ENCODE measurements at regions not wholly inside any gene's neighbourhood (a gene's known extent, or its start where the extent isn't known, plus 50 kb on each side); places are given as distances from the start of the nearest gene placed in this dataset.

GRCh38 chr3:66136597-66136996 lies 84.2 kb upstream of the SLC25A26 start:
- ATAC-seq (no peak), DNase-seq (no peak)
- intact Hi-C loops (cut with DNase I) = loop anchor here in 1 of 2 donors (10.0 kb wide), 1 partner anchor 82 kb away; no protein-coding TSS in a partner anchor

GRCh38 chr3:66133853-66134445 lies 86.9 kb upstream of the SLC25A26 start:
- DNase-seq (no peak), ATAC-seq (no peak)
- intact Hi-C loops (cut with DNase I) = loop anchor here in 1 of 2 donors (10.0 kb wide), 1 partner anchor 79 kb away; no protein-coding TSS in a partner anchor

GRCh38 chr3:66133050-66133757 lies 87.6 kb upstream of the SLC25A26 start:
- ATAC-seq (no peak), DNase-seq (no peak)
- intact Hi-C loops (cut with DNase I) = loop anchor here in 1 of 2 donors (10.0 kb wide), 1 partner anchor 78 kb away; no protein-coding TSS in a partner anchor

GRCh38 chr3:66128623-66129022 lies 89.9 kb upstream of the MAGI1 start:
- no peak for DNase-seq
- intact Hi-C loops (cut with DNase I) = no loop called here
- ATAC-seq = no peak

GRCh38 chr3:66121318-66121717 lies 82.6 kb upstream of the MAGI1 start:
- DNase-seq (no peak), ATAC-seq (no peak)
- intact Hi-C loops (cut with DNase I) = no loop called here

GRCh38 chr3:66115858-66116654 lies 77.3 kb upstream of the MAGI1 start:
- intact Hi-C loops (cut with DNase I) = loop anchor here in 1 of 2 donors (10.0 kb wide), 1 partner anchor 71 kb away; no protein-coding TSS in a partner anchor
- peak; percentile 89 to 91 for ATAC-seq
- DNase-seq = peak; percentile 46

GRCh38 chr3:66113542-66113941 lies 74.8 kb upstream of the MAGI1 start:
- intact Hi-C loops (cut with DNase I) = loop anchor here in 1 of 2 donors (10.0 kb wide), 1 partner anchor 69 kb away; no protein-coding TSS in a partner anchor
- DNase-seq (no peak), ATAC-seq (no peak)

- ATAC-seq (peak in 1 of 2 donors; percentile 26), DNase-seq (no peak)
- intact Hi-C loops (cut with DNase I) = loop anchor here in 1 of 2 donors (10.0 kb wide), 1 partner anchor 66 kb away; no protein-coding TSS in a partner anchor
These were observed 72.1 kb upstream of the MAGI1 start for GRCh38 chr3:66110840-66111239.

- DNase-seq (no peak), ATAC-seq (no peak)
- intact Hi-C loops (cut with DNase I) = no loop called here
These were observed 69.1 kb upstream of the MAGI1 start for GRCh38 chr3:66107855-66108254.

GRCh38 chr3:66106788-66107187 lies 68.1 kb upstream of the MAGI1 start:
- ATAC-seq (no peak), DNase-seq (no peak)
- intact Hi-C loops (cut with DNase I) = no loop called here

GRCh38 chr3:66104535-66104934 lies 65.8 kb upstream of the MAGI1 start:
- intact Hi-C loops (cut with DNase I) = no loop called here
- no peak for ATAC-seq

GRCh38 chr3:66103729-66104128 lies 65.0 kb upstream of the MAGI1 start:
- ATAC-seq = no peak
- no peak for DNase-seq
- intact Hi-C loops (cut with DNase I) = no loop called here

More at GRCh38 chr3:66104535-66104934, 65.8 kb upstream of the MAGI1 start:
- DNase-seq = no peak

GRCh38 chr3:66101901-66102300 lies 63.2 kb upstream of the MAGI1 start:
- DNase-seq (no peak), ATAC-seq (no peak)
- intact Hi-C loops (cut with DNase I) = no loop called here

- intact Hi-C loops (cut with DNase I) = no loop called here
- ATAC-seq (no peak), DNase-seq (no peak)
These were observed 60.9 kb upstream of the MAGI1 start for GRCh38 chr3:66099541-66100065.

- intact Hi-C loops (cut with DNase I) = no loop called here
- DNase-seq = no peak
- ATAC-seq = no peak
These were observed 59.7 kb upstream of the MAGI1 start for GRCh38 chr3:66098436-66098835.

- no peak for ATAC-seq
- intact Hi-C loops (cut with DNase I) = no loop called here
- no peak for DNase-seq
These were observed 58.9 kb upstream of the MAGI1 start for GRCh38 chr3:66097647-66098046.

GRCh38 chr3:66095295-66096001 lies 56.7 kb upstream of the MAGI1 start:
- DNase-seq = no peak
- intact Hi-C loops (cut with DNase I) = no loop called here
- ATAC-seq = no peak

- DNase-seq (no peak), ATAC-seq (no peak)
- intact Hi-C loops (cut with DNase I) = no loop called here
These were observed 55.3 kb upstream of the MAGI1 start for GRCh38 chr3:66093981-66094380.
